22Rv1 (cell line): ENCODE measurements at regions not wholly inside any gene's neighbourhood (a gene's known extent, or its start where the extent isn't known, plus 50 kb on each side); places are given as distances from the start of the nearest gene placed in this dataset.

Experiments
- ZFX ChIP-seq: fragments of 450-650 bp; IDR thresholded peaks from 2 replicates; pipeline ENCODE4 v1.6.1; 2017; ENCODE audit warnings: antibody characterized with exemption, borderline replicate concordance
- TF ChIP-seq, protein P1 (sequence below): fragments of 450-650 bp; IDR thresholded peaks from 2 replicates; pipeline ENCODE4 v1.5.1; 2017; ENCODE audit warnings: mild to moderate bottlenecking

DNA sequence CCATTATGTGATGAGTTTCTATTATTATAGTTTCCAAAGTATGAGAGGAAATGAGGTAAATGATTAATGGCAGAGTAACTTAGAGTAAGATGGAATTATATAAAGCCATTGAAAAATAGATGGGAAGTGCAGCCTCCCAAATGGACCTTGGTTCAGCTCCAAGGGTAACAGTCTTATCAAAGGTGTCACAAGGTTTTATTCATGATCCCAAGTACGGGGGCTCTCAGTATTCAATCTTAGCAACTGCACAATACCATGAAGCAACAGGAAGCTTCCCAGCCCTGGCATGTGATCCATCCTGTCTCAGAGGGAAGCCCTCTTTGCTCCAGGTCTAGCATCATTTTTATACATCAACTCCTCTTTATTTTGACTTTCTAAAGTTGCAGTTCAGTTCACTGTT lies 948.2 kb downstream of the GALC start:
- TF ChIP-seq, protein P1, sequence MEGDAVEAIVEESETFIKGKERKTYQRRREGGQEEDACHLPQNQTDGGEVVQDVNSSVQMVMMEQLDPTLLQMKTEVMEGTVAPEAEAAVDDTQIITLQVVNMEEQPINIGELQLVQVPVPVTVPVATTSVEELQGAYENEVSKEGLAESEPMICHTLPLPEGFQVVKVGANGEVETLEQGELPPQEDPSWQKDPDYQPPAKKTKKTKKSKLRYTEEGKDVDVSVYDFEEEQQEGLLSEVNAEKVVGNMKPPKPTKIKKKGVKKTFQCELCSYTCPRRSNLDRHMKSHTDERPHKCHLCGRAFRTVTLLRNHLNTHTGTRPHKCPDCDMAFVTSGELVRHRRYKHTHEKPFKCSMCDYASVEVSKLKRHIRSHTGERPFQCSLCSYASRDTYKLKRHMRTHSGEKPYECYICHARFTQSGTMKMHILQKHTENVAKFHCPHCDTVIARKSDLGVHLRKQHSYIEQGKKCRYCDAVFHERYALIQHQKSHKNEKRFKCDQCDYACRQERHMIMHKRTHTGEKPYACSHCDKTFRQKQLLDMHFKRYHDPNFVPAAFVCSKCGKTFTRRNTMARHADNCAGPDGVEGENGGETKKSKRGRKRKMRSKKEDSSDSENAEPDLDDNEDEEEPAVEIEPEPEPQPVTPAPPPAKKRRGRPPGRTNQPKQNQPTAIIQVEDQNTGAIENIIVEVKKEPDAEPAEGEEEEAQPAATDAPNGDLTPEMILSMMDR, result no peak
- TF ChIP-seq ZFX, result no peak
